SK-N-SH treated with all-trans-retinoic acid at 6 μM for 48 hours (cell line): ENCODE measurements at regions not wholly inside any gene's neighbourhood (a gene's known extent, or its start where the extent isn't known, plus 50 kb on each side); places are given as distances from the start of the nearest gene placed in this dataset.

Experiments
- ATAC-seq: fragments of 200-7000 bp; cut with Tn5 transposase; 3 replicates; pipeline ENCODE4 v1.9.1; 2020; ENCODE audit warnings: mild to moderate bottlenecking, moderate library complexity
- ARNTL ChIP-seq: fragments of 450-650 bp; formaldehyde crosslinking; IDR thresholded peaks from 2 replicates; pipeline ENCODE4 v1.5.0; 2020; ENCODE audit warnings: low read depth, mild to moderate bottlenecking, moderate library complexity, borderline replicate concordance
- BACH2 ChIP-seq: fragments of 250-450 bp; sonication (Bioruptor Pico); IDR thresholded peaks from 2 replicates; pipeline ENCODE4 v1.9.0; 2021; ENCODE audit warnings: mild to moderate bottlenecking, borderline replicate concordance
- CSDC2 ChIP-seq: fragments of 250-450 bp; sonication (Bioruptor Pico); IDR thresholded peaks from 2 replicates; pipeline ENCODE4 v1.5.0; 2020; ENCODE audit warnings: mild to moderate bottlenecking, moderate library complexity
- ESRRG ChIP-seq: fragments of 250-450 bp; sonication (Bioruptor Pico); IDR thresholded peaks from 2 replicates; pipeline ENCODE4 v1.6.1; 2021; ENCODE audit warnings: mild to moderate bottlenecking
- GLIS3 ChIP-seq: fragments of 250-450 bp; sonication (Bioruptor Pico); IDR thresholded peaks from 2 replicates; pipeline ENCODE4 v1.5.0; 2020; ENCODE audit warnings: mild to moderate bottlenecking, moderate library complexity
- ISL1 ChIP-seq: fragments of 250-450 bp; sonication (Bioruptor Pico); IDR thresholded peaks from 2 replicates; pipeline ENCODE4 v2.1.2; 2022; ENCODE audit warnings: mild to moderate bottlenecking, moderate library complexity
- OSR1 ChIP-seq: fragments of 250-450 bp; sonication (Bioruptor Pico); IDR thresholded peaks from 2 replicates; pipeline ENCODE4 v1.8.0; 2022; ENCODE audit warnings: moderate library complexity, mild to moderate bottlenecking, inconsistent platforms
- PATZ1 ChIP-seq: fragments of 250-450 bp; sonication (Bioruptor Pico); IDR thresholded peaks from 2 replicates; pipeline ENCODE4 v1.8.0; 2020; ENCODE audit warnings: mild to moderate bottlenecking, moderate library complexity, borderline replicate concordance
- PPARA ChIP-seq: fragments of 250-450 bp; sonication (Bioruptor Pico); IDR thresholded peaks from 2 replicates; pipeline ENCODE4 v1.5.0; 2020; ENCODE audit warnings: mild to moderate bottlenecking, borderline replicate concordance
- RARB ChIP-seq: fragments of 250-450 bp; sonication (Bioruptor Pico); IDR thresholded peaks from 2 replicates; pipeline ENCODE4 v1.8.0; 2021; ENCODE audit warnings: mild to moderate bottlenecking, moderate library complexity
- SNAI2 ChIP-seq: fragments of 250-450 bp; sonication (Bioruptor Pico); IDR thresholded peaks from 2 replicates; pipeline ENCODE4 v1.5.0; 2020; ENCODE audit warnings: mild to moderate bottlenecking, moderate library complexity
- TCF4 ChIP-seq: fragments of 250-450 bp; sonication (Bioruptor Pico); IDR thresholded peaks from 2 replicates; pipeline ENCODE4 v1.8.0; 2021; ENCODE audit warnings: mild to moderate bottlenecking, moderate library complexity, borderline replicate concordance
- ZC3H10 ChIP-seq: fragments of 250-450 bp; sonication (Bioruptor Pico); IDR thresholded peaks from 2 replicates; pipeline ENCODE4 v1.5.1; 2021; ENCODE audit warnings: mild to moderate bottlenecking, moderate library complexity
- ZFP3 ChIP-seq: fragments of 250-450 bp; sonication (Bioruptor Pico); IDR thresholded peaks from 2 replicates; pipeline ENCODE4 v1.5.0; 2020; ENCODE audit warnings: mild to moderate bottlenecking, moderate library complexity
- ZFP30 ChIP-seq: fragments of 450-650 bp; formaldehyde crosslinking; IDR thresholded peaks from 2 replicates; pipeline ENCODE4 v1.5.0; 2022; ENCODE audit warnings: mild to moderate bottlenecking, moderate library complexity
- ZNF565 ChIP-seq: fragments of 450-650 bp; formaldehyde crosslinking; conservative IDR thresholded peaks from 2 replicates; pipeline ENCODE4 v1.5.0; 2020; ENCODE audit warnings: low read depth, mild to moderate bottlenecking, moderate library complexity
- ZNF70 ChIP-seq: fragments of 450-650 bp; formaldehyde crosslinking; IDR thresholded peaks from 2 replicates; pipeline ENCODE4 v1.5.0; 2020; ENCODE audit warnings: mild to moderate bottlenecking, moderate library complexity
- ZNF8 ChIP-seq: fragments of 450-650 bp; formaldehyde crosslinking; IDR thresholded peaks from 2 replicates; pipeline ENCODE4 v1.5.0; 2020; ENCODE audit warnings: mild to moderate bottlenecking, moderate library complexity
- TF ChIP-seq, protein P1 (sequence below): fragments of 250-450 bp; sonication (Bioruptor Pico); IDR thresholded peaks from 2 replicates; pipeline ENCODE4 v1.8.0; 2021; ENCODE audit warnings: low read depth, mild to moderate bottlenecking, moderate library complexity, borderline replicate concordance
- TF ChIP-seq, protein P2 (sequence below): fragments of 250-450 bp; sonication (Bioruptor Pico); IDR thresholded peaks from 2 replicates; pipeline ENCODE4 v1.5.0; 2020; ENCODE audit warnings: mild to moderate bottlenecking, moderate library complexity
- TF ChIP-seq, protein P3 (sequence below): fragments of 250-450 bp; sonication (Bioruptor Pico); IDR thresholded peaks from 2 replicates; pipeline ENCODE4 v1.5.1; 2020; ENCODE audit warnings: low read depth, mild to moderate bottlenecking, moderate library complexity

DNA sequence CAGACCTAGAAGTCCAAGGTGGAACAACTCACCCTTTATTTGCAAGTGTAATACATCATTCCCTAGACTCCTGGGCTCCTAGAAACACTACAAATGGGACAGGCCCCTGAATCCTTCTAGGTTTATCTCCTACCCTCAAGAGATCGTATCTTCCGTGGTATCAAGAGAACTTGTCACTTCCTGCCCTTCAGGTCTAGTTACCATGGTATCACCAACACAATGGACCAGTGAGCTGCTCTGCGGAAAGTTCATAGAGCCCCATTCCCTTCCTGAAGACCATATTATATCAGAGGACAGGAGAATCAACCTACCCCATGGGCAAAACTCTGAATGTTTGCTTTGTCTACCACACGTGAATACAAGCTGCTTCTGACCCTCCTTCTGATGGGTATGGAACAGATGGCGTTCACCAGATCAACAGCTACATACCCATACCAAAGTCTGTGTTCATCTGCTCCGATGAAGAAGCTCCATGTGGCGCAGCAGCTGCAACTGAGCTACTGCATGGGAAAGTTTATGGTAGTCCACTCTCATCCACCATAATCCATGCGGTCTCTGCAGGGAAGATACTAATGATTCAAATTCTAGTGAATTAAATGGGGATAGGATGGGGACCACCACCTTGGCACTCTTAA lies 84.6 kb upstream of the KLF13 start:
- TF ChIP-seq SNAI2 (CRISPR knock-in tag) (no peak), ZNF70 (CRISPR knock-in tag) (no peak), OSR1 (CRISPR knock-in tag) (no peak), ZFP3 (no peak), RARB (CRISPR knock-in tag) (no peak), TCF4 (no peak), PPARA (CRISPR knock-in tag) (no peak), CSDC2 (CRISPR knock-in tag) (no peak)
- no peak for ATAC-seq

GRCh38 chr15:31243895-31244294 lies 82.7 kb upstream of the KLF13 start:
- no peak for ATAC-seq

GRCh38 chr15:31245135-31245689 lies 81.4 kb upstream of the KLF13 start:
- TF ChIP-seq ZNF70 (CRISPR knock-in tag) (no peak), OSR1 (CRISPR knock-in tag) (no peak), ESRRG (CRISPR knock-in tag) (no peak), GLIS3 (CRISPR knock-in tag) (no peak), ZC3H10 (CRISPR knock-in tag) (no peak), TCF4 (no peak), PATZ1 (CRISPR knock-in tag) (no peak)
- TF ChIP-seq, protein P1, sequence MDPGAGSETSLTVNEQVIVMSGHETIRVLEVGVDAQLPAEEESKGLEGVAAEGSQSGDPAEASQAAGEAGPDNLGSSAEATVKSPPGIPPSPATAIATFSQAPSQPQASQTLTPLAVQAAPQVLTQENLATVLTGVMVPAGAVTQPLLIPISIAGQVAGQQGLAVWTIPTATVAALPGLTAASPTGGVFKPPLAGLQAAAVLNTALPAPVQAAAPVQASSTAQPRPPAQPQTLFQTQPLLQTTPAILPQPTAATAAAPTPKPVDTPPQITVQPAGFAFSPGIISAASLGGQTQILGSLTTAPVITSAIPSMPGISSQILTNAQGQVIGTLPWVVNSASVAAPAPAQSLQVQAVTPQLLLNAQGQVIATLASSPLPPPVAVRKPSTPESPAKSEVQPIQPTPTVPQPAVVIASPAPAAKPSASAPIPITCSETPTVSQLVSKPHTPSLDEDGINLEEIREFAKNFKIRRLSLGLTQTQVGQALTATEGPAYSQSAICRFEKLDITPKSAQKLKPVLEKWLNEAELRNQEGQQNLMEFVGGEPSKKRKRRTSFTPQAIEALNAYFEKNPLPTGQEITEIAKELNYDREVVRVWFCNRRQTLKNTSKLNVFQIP (CRISPR knock-in tag): no peak
- TF ChIP-seq, protein P2, sequence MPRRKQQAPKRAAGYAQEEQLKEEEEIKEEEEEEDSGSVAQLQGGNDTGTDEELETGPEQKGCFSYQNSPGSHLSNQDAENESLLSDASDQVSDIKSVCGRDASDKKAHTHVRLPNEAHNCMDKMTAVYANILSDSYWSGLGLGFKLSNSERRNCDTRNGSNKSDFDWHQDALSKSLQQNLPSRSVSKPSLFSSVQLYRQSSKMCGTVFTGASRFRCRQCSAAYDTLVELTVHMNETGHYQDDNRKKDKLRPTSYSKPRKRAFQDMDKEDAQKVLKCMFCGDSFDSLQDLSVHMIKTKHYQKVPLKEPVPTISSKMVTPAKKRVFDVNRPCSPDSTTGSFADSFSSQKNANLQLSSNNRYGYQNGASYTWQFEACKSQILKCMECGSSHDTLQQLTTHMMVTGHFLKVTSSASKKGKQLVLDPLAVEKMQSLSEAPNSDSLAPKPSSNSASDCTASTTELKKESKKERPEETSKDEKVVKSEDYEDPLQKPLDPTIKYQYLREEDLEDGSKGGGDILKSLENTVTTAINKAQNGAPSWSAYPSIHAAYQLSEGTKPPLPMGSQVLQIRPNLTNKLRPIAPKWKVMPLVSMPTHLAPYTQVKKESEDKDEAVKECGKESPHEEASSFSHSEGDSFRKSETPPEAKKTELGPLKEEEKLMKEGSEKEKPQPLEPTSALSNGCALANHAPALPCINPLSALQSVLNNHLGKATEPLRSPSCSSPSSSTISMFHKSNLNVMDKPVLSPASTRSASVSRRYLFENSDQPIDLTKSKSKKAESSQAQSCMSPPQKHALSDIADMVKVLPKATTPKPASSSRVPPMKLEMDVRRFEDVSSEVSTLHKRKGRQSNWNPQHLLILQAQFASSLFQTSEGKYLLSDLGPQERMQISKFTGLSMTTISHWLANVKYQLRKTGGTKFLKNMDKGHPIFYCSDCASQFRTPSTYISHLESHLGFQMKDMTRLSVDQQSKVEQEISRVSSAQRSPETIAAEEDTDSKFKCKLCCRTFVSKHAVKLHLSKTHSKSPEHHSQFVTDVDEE (CRISPR knock-in tag): no peak
- no peak for ATAC-seq

More at GRCh38 chr15:31243895-31244294, 82.7 kb upstream of the KLF13 start:
- TF ChIP-seq PPARA (CRISPR knock-in tag) (no peak), ZNF565 (CRISPR knock-in tag) (no peak), ZNF70 (CRISPR knock-in tag) (no peak), BACH2 (CRISPR knock-in tag) (no peak), ESRRG (CRISPR knock-in tag) (no peak), GLIS3 (CRISPR knock-in tag) (no peak), SNAI2 (CRISPR knock-in tag) (no peak), PATZ1 (CRISPR knock-in tag) (no peak), ARNTL (CRISPR knock-in tag) (no peak), CSDC2 (CRISPR knock-in tag) (no peak), ISL1 (no peak), RARB (CRISPR knock-in tag) (no peak), ZNF8 (CRISPR knock-in tag) (no peak), TCF4 (no peak), OSR1 (CRISPR knock-in tag) (no peak), ZC3H10 (CRISPR knock-in tag) (no peak), ZFP30 (CRISPR knock-in tag) (no peak)
- TF ChIP-seq, protein P2 (CRISPR knock-in tag): no peak
- TF ChIP-seq, protein P3, sequence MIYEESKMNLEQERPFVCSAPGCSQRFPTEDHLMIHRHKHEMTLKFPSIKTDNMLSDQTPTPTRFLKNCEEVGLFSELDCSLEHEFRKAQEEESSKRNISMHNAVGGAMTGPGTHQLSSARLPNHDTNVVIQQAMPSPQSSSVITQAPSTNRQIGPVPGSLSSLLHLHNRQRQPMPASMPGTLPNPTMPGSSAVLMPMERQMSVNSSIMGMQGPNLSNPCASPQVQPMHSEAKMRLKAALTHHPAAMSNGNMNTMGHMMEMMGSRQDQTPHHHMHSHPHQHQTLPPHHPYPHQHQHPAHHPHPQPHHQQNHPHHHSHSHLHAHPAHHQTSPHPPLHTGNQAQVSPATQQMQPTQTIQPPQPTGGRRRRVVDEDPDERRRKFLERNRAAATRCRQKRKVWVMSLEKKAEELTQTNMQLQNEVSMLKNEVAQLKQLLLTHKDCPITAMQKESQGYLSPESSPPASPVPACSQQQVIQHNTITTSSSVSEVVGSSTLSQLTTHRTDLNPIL (CRISPR knock-in tag): no peak
